Adrenal gland (tissue), 9 donors: ENCODE measurements at regions not wholly inside any gene's neighbourhood (a gene's known extent, or its start where the extent isn't known, plus 50 kb on each side); places are given as distances from the start of the nearest gene placed in this dataset.

Experiments used
- DNase-seq, 7 donors: peaks; one replicate each; pipeline ENCODE4 v3.0.0-alpha.2; 2019 to 2020
- H3K27ac ChIP-seq, 5 donors: fragments of 200-600 bp; sonication (generic) in 4 of 5; 1 replicate in 3 of 5; 2 replicates in 2 of 5; pipeline versions ENCODE4 v1.5.1 to v1.8.0; 2016 to 2020; ENCODE audit warnings: mild to moderate bottlenecking in 1 of 5
- H3K27me3 ChIP-seq: fragments of 200-600 bp; 2 replicates; pipeline ENCODE4 v1.8.0; 2021
- H3K36me3 ChIP-seq, 2 donors: fragments of 200-600 bp; replicated peaks in 1 of 2; 1 replicate in 1 of 2; 2 replicates in 1 of 2; pipeline versions ENCODE4 v1.5.1 to v1.8.0; 2018 to 2022
- H3K4me1 ChIP-seq, 2 donors: fragments of 200-600 bp; replicated peaks in 1 of 2; 1 replicate in 1 of 2; 2 replicates in 1 of 2; pipeline versions ENCODE4 v1.5.1 to v1.8.0; 2018 to 2021
- H3K4me3 ChIP-seq, 4 donors: fragments of 200-600 bp; sonication (generic) in 3 of 4; one replicate each; pipeline ENCODE4 v1.5.1; 2016 to 2018
- H3K9me3 ChIP-seq, 3 donors: fragments of 200-600 bp; sonication (generic) in 1 of 3; replicated peaks in 1 of 3; 1 replicate in 2 of 3; 2 replicates in 1 of 3; pipeline versions ENCODE4 v1.5.1 to v1.8.0; 2016 to 2021
- CTCF ChIP-seq, 6 experiments: fragments of 450-650 bp in 4 of 6; fragments of 200-600 bp in 2 of 6; sonication (generic) in 1 of 6; IDR thresholded peaks; 1 replicate in 5 of 6; 2 replicates in 1 of 6; pipeline versions ENCODE4 v1.5.1 to v1.8.0; 2016 to 2021; ENCODE audit warnings: antibody characterized with exemption in 6 of 6, mild to moderate bottlenecking in 2 of 6, moderate library complexity in 1 of 6
- POLR2A ChIP-seq, 2 donors: fragments of 450-650 bp; IDR thresholded peaks; one replicate each; pipeline ENCODE4 v1.6.1; 2017; ENCODE audit warnings: antibody characterized with exemption in 2 of 2, mild to moderate bottlenecking in 2 of 2, moderate library complexity in 1 of 2
- WGBS, 4 donors: extraction: QIAGEN DNeasy Blood & Tissue Kit in 2 of 4; methylation state at CpG; one replicate each; pipeline versions ENCODE4 v1.1.5 to v1.1.7; 2013 to 2017; 5-methylcytosine and 5-hydroxymethylcytosine counted together
- intact Hi-C, 2 donors: fragments of 100-400 bp; cut with DNase I; formaldehyde crosslinking; loops; one replicate each; pipeline versions ENCODE4 v1.14.1 to v1.15.0; 2022 to 2023
- donor health status: healthy with polysubstance abuse.
- donor health status: Bipolar disorder and iron deficiency.
- donor health status: DM: yes; HTN: yes; CAD: no.
- donor health status: DM: no; HTN: no; CAD: no.
- donor health status: DM: no; HTN: no; CAD: no.

DNA sequence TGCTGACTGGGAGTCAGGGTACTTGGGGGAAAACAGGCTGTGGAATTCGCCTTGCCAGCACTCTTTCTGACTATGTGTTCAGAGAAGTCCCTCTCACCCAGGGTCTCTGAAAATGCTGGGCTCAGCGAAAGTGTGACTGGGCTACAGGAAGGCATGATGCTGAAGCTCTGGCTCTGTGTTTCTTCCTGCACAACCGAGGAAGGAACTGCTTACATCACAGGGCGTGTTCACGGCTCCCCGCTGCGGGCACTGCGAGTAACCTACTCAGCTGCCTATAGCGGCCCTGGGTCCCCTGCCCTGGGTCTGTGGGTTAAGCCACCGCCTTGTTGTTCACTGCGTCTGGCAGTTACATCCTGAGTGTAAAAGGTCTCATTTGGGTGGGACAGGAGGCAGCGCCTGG, 222.4 kb upstream of the IRX4 start:
- intact Hi-C loops = no loop called here
- H3K27me3 ChIP-seq = no peaks in the 10 kb centered on the region
- H3K27ac ChIP-seq = no peak overlapping the region
- H3K36me3 ChIP-seq = no peaks in the 10 kb centered on the region
- DNase-seq = peak in 3 of 7 donors; percentile 25 to 63 (median 39)
- H3K4me1 ChIP-seq = no peaks in the 10 kb centered on the region
- H3K9me3 ChIP-seq = no peaks in the 10 kb centered on the region
- no peak overlapping the region for H3K4me3 ChIP-seq
- TF ChIP-seq CTCF (IDR thresholded peaks at IDR 0.05) (no peak), POLR2A (IDR thresholded peaks at IDR 0.05) (no peak)
- WGBS, 4 donors = 60 to 77% (median 76%) methylated on average over 5 to 12 of the region's 12 CpGs

- Histone ChIP-seq H3K27ac (no peak overlapping the region), H3K36me3 (no peaks in the 10 kb centered on the region), H3K9me3 (no peaks in the 10 kb centered on the region), H3K4me3 (no peak overlapping the region), H3K4me1 (no peaks in the 10 kb centered on the region), H3K27me3 (no peaks in the 10 kb centered on the region)
- DNase-seq = no peak
- TF ChIP-seq POLR2A (IDR thresholded peaks at IDR 0.05) (no peak), CTCF (IDR thresholded peaks at IDR 0.05) (no peak)
- intact Hi-C loops = no loop called here
- WGBS, 4 donors = 64 to 84% (median 77%) methylated on average over 6 of the region's 6 CpGs
Measured at GRCh38 chr5:2103940-2104339, 221.2 kb upstream of the IRX4 start.

- TF ChIP-seq CTCF (IDR thresholded peaks at IDR 0.05) (no peak), POLR2A (IDR thresholded peaks at IDR 0.05) (no peak)
- DNase-seq = no peak
- no peak overlapping the region for H3K4me3 ChIP-seq
- no peaks in the 10 kb centered on the region for H3K36me3 ChIP-seq
- H3K27me3 ChIP-seq = no peaks in the 10 kb centered on the region
- H3K4me1 ChIP-seq = no peaks in the 10 kb centered on the region
- intact Hi-C loops = no loop called here
- no peak overlapping the region for H3K27ac ChIP-seq
- 79 to 84% (median 82%) methylated on average over 33 to 36 of the region's 36 CpGs for WGBS, 4 donors
- no peaks in the 10 kb centered on the region for H3K9me3 ChIP-seq
Measured at GRCh38 chr5:2102819-2103776, 220.4 kb upstream of the IRX4 start.

- TF ChIP-seq CTCF (IDR thresholded peaks at IDR 0.05) = no peak
- TF ChIP-seq POLR2A (IDR thresholded peaks at IDR 0.05) = no peak
- Histone ChIP-seq H3K4me3 (no peak overlapping the region), H3K27ac (no peak overlapping the region), H3K9me3 (no peaks in the 10 kb centered on the region), H3K36me3 (no peaks in the 10 kb centered on the region), H3K4me1 (no peaks in the 10 kb centered on the region), H3K27me3 (no peaks in the 10 kb centered on the region)
- no peak for DNase-seq
- 68 to 90% (median 80%) methylated on average over 5 to 6 of the region's 6 CpGs for WGBS, 4 donors
- intact Hi-C loops = no loop called here
Measured at GRCh38 chr5:2101685-2102084, 219.0 kb upstream of the IRX4 start.
